Stimulated activated CD4-positive, alpha-beta T cell treated with anti-CD3 and anti-CD28 coated beads, Interleukin-2, amount 100 ng/mL, for 24 hours (primary cell): ENCODE measurements at regions not wholly inside any gene's neighbourhood (a gene's known extent, or its start where the extent isn't known, plus 50 kb on each side); places are given as distances from the start of the nearest gene placed in this dataset.

Experiments used
- DNase-seq, 2 donors: peaks; one replicate each; pipeline ENCODE4 v3.0.0-alpha.2; 2020

DNA sequence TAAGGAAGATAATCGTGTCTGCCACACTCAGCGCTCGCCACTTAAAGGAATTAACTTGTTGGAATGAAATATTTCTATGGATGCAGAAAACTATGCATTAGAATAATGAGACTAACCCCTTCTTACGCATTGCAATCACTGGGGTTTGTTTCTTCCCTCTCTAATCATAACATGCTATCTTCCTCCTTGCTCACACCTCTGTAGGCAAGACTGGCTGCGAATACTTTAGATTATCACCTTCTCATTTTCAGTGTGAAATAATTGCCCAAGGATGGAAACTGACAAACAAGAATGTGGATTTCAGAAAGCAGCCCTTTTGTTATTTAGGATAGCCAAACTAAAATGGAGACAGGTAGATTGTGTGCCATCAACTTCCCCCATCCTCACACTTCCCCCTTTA is 349.4 kb downstream of the MID1IP1 start:
- DNase-seq: no peak

DNA sequence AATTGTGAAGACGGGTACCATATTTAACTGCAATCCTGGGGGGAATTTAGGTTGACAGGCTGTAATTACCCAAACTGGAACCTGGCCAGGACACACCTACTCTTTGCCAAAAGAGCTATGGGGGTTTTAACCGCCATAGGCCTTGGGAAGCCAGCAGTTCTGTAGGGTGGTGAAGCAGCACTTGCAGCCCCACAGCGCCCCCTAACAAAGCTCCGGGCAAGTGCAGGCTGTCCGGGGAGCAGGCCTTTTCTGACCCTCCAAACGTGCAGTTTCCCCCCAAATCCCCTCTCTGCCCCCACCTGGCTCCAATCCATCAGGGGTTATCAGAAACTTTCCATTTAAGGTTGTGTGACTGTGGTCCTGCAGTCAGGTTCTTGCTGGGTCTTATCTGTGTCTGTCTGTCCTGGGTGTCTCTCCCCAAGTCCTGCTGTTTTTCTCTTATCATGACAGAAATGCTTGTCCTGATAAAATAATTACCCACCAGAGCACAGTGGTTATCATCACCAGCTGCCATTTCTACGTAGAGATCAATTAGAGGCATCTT is 350.9 kb downstream of the MID1IP1 start:
- peak; percentile 44 for DNase-seq

DNA sequence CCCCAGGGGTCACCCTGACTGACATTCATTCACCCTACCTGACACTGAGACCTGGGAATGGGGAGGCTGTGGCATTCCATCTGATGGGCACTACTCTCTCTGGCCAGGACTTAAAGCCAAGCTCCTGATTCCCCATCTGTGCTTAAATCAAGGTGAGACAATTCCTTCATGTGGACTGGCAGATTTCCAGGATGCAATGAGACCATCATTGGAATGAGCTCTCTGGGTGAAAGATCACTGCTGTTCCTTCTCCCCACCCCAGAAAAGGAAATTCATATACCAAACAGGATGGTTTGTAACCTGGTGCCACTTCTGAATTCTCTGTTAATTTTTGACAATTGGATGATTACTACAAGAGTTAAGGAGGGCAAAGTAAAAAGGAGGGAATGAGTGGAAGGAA is 354.8 kb downstream of the MID1IP1 start:
- no peak for DNase-seq

DNA sequence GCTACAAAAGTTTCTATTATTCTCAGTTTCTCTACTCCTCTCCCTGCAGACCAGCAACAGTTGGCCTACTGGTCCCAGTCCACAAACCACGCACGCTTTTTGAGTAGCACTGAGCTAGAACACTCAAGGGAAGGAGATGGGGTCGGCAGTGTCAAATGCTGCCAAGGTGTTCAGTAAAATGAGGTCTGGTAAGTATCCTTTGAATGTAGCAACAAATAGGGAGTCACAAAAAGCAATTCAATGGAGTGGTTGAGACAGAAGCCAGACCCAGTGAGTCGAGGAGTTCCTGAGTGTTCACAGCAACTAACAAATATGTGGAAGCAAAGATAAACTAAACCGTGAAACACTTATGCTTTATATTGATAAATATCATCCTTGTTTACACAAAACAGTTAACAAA is 355.7 kb downstream of the MID1IP1 start:
- DNase-seq: no peak

DNA sequence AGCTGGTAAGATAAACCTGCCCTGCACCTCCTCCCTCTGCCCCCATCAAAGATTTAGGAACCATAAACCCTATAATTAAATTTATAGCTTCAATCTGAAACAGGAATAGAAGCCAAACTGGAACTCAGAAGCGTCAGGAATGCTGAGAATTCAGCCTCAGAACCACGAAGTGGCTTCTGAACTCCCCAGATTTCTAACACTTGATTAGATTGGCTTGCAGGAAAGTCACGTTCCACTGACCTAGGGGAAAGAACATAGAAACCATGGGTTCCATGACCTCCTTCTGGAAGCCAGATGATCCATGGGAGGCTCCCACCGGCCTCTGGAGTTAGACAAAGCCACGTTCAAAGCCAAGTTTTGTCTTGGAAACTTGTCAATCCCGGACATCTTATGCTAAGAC is 356.5 kb downstream of the MID1IP1 start:
- DNase-seq: no peak

DNA sequence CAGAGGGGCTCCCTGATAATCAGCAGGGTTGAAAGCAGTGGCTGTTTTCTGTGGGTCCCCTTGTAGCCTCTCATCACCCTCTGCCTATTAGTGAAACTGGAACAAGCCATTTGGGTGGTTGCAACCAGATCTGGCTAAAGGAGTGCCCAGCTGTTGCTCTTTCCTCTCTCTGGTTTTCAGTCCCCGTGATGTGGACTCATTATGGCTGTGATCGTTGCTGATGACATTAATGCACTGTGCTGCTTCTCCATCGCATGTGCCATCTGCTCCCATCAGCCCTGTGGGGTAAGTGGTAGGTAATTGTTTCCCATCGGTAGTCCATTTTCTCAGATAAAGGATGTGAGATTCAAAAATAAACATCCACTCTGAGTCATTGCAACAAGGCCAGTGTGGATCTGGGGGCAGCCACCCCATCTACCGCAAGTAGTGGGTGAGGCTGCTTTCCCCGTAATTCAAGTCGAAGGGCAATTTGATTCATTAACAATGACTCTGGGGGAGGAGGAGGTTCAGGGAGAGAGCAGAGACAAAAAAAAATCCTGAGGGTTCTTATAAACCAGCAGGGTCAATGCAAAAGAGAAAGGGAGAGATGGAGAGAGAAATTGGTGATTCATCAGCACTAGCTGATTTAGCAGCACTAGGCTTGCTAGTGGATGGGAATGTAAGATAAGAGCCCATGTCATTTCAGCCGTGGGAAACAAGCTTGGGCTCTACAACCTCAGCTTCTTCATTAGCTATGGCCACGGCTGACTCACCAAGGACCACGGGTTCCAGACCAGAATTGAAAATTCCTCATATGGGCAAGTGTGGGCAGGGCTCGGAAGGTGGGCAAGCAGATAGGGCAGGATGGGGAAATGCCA is 357.8 kb downstream of the MID1IP1 start:
- DNase-seq: no peak

DNA sequence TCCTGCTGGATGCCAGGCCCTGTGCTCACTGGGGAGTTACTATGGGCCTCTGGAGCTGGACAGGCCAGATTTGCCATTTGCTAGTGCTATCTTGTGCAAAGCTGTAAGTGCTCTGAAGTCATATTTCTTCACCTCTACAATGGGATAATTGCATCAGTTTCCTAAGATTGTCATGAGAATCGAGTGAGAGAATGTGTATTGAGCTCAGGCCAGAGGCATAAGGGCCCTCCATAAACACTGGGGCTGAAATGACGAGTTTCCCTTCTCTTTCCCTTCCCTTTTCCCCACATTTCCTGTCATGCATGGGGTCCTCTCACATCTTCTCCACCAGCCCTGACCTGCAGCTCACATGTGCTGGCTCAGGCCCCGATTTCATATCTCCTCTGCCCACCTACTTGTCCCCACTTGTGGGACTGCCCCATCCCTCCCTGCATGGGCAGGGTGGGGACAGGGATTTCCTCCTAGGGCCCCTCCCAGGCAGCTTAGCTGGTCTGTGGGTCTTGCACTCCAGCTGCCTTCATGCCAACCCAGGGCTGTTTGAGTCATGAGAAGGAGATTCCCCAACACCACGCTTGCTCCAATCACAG is 358.8 kb downstream of the MID1IP1 start:
- DNase-seq: no peak

DNA sequence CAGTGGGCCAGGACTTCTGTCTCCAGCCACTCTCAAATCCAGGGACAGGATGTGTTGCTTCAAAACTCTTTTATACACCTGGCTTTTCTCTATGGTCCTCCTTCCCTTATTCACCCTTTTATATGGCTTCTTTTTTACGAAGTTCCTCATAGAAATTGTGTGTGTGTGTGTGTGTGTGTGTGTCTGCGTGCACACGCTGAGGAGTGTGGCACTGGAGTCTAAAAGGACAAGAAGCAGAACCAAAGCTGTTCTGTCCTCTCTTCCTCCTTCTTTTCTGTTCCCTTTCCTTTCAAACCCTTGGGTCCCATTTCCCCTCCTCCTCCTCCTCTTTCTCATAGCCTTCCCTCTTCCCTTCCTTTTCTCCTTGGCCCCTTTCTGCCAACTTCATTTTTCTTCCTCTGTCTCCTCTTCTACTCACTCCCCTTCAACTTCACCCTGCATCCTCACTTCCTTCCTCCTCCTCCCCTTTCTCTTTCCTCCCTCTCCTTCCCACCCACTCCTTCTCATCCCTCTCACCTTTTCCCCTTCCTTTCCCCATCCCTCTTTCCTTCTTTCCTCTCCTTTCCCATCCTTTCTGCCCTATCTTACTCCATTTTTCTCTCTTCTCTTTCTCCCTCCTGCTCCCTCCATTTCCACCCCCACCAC is 360.5 kb downstream of the MID1IP1 start:
- DNase-seq: no peak

DNA sequence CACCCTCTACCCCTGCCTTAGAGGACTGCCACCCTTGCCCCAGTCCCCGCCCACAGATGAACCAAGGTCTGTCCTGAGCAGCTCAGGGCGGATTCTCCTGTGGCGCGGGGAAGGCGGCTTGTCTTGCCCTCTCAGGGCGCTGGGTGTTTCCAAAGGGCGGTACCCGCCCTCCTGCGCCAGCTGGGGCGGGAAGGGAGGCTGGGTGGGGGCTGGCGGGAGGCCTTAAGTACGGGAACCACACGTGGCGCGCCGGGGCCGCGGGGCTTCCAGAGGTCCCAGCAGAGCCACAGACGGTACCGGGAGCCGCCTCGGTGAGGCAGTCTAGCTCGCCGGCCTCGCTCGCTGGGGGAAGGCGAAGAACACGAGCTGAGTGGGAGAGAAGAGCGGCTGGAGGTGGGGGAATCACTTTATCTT is 361.1 kb downstream of the MID1IP1 start:
- DNase-seq: peak; percentile 55 to 62

DNA sequence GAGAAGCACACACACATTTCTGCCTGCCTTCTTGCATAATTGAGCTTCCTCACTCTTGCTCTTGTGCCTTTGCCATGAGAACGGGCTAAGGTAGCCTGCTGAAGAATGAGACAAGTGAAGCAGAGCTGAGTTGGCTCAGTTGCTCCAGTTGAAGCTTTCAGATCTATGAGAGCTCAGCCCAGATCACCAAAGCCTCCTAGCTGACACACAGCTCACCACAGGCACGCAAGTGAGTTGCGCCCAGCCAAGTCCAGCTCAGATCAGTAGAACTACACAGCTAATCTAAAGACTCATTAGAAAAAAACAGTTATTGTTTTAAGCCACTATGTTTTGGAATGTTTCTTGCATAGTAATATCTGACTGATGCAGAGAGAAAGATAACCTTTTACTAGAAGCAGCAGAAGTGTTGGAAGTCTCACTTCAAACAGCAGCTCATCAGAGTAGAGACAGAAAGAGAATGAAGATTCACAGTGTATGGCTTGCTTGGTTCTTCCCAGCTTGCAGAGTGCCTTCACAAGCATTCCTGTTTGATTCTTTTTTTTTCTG is 362.4 kb downstream of the MID1IP1 start:
- peak; percentile 24 to 31 for DNase-seq

DNA sequence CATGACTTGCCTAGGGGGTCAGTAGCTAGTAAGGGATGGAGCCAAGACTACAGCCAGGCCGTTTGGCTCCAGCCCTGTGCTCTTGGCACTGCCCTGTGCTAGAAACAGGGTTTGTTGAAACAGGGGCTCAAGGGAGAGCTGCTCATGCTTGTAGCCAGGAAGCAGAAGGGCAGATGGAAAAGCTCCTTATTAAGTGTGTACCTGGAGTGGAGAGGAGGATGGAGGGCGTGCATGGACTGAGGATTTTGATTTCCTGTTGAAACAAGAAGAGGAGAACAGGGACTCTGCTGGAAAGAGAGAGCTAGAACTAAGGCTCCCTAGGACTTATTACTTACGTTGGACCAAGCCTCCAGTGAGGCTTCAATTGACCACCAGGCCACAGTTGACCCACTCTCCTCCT is 363.0 kb downstream of the MID1IP1 start:
- no peak for DNase-seq

DNA sequence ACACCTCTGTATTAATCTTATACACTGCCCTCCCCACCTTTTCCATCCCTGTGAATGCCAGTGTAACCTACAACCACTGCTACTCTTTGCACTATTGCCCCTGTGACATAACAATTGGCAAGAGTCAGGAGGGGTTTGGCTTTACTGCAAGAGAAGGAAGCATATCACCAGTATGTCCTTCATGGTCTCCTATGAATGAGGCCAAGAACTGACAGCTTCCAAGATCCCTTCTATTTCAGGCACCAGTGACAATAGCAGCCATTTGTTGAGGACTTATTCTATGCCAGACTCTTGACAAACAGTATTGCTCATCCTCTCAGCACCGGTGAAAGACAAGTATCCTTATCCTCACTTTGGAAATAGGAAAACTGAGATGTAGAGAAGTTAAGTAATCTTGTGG is 363.9 kb downstream of the MID1IP1 start:
- DNase-seq: no peak

DNA sequence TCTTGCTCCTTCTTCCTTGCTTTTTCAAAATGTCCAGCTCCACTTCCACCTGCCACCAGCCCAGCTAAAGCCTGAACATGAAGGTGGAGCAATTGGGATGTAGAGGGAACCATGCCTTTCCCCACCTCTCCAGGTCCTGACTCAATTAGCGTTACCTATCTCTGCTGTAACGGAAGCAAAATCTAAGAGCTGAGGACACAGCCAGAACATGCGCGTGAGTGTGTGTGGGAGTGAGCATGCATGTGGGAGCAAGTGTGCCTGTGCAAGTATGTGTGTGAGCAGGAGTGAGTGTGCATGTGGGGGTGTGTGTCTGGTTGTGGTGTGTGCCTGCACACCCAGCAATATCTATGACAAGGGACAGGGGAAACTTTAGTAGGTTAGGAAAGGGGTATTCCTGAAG is 364.5 kb downstream of the MID1IP1 start:
- DNase-seq: no peak

DNA sequence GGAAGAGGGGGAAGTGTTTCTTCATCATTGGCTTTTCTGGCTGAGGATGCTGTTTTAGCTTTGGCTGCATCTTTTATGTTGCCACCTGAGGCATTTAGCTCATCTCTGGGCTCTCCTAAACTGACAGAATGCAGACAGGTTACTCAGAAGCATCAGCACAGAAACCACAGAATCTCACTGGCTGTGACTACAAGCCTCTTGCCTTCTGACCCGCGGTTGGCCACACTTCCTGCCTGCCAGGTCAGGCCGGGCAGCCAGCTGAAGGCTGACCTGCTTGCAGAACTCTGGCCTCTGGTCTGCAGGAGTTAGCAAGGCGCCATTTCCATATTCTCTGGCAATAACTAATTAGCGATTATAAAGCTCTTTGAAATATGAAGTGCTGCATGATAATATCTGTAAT is 366.5 kb downstream of the MID1IP1 start:
- no peak for DNase-seq

DNA sequence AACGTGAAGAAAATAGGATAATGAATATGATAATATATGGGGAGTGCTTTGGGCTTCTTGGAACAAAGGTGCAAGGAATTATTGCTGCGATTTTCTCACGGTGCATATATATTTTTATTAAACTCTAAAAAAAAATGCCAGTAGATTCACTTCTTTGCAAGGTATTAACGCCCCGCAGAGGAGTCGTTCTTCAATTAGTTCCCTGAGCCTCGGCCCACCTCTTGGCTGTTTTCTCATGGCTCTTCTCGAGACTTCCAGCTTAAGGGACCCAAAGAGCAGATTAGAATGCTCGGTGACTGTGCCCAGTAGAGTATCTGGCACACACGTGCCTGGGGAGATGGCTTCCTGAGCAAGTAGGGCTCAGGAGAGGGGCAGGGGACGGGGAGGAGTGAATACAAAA is 367.4 kb downstream of the MID1IP1 start:
- no peak for DNase-seq

DNA sequence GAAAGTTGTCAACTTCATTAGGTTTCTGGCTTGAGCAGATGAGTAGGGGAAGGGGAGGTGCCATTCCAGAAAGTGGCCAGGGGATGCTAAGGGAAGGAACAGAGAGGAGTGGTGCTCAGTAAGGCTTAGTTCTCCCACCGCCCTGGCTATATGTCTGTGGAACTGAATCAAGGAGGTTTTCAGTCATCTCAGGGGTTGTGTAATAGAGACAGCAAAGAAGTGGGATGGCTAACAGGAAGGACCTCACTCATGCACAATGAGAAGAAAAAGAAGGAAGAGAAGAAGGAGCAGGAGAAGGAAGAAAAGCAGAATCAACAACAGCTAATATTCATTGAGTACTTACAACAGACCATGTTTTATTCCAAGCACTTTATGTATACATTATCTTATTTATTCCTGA is 368.7 kb downstream of the MID1IP1 start:
- DNase-seq: no peak

DNA sequence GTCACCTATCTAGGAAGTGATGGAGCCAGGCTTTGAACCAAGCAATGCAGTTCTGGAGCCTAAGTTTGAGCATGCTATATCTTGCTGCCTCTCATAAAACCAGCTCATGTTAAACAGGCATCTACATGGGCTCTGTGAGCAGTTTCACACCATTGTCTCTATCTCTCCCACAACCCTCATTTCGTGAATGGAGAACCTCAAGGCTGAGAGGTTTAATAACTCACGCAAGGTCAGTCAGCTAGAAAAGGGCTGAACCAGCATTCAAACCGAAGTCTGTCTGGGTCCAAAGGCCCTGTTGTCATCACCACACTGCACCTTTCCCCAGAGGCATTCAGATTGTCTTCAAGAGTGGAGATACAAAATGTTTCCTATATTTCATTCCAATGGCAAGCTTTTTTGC is 369.2 kb downstream of the MID1IP1 start:
- no peak for DNase-seq

DNA sequence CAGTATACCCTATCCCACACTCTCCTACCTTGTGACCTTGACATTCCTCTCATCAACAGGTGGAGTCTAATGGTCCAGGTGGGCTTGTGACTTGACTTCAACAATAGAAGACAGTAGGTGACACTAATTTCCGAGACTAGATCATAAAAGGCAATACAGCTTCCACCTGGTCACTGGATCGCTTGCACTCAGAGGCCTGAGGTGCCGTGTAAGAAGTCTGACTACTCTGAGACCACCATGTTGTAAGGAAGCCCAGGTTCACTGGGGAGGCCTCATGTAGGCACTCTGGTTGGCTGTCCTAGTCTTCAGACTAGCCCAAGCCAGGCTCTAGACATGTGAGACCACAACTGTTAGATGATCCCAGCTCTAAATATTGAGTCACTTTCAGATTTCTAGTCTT is 370.4 kb downstream of the MID1IP1 start:
- no peak for DNase-seq

DNA sequence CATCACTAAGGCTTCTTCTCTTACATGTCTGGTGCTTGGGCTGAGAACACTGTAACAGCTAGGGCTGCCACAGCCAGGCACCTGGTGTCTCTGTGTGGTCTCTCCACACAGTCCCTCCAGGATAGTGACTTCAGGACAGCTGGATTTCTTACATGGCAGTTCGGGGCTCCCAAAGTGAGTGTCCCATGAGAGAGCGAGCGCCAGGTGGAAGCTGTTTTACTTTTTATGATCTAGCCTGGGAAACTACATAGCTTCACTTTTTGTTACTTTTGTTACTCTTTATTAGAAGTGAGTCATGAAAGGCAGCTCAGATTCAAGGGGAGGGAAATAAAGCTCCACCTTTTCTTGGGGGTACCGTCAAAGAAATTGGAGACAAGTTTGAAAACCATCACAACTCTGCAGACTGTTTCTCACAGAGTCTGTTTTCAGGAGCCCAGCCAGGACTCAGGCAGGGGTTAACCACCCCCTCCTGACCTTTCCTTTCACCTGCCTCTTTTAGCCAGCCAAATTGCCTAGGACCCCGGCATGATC is 373.0 kb downstream of the MID1IP1 start:
- no peak for DNase-seq

DNA sequence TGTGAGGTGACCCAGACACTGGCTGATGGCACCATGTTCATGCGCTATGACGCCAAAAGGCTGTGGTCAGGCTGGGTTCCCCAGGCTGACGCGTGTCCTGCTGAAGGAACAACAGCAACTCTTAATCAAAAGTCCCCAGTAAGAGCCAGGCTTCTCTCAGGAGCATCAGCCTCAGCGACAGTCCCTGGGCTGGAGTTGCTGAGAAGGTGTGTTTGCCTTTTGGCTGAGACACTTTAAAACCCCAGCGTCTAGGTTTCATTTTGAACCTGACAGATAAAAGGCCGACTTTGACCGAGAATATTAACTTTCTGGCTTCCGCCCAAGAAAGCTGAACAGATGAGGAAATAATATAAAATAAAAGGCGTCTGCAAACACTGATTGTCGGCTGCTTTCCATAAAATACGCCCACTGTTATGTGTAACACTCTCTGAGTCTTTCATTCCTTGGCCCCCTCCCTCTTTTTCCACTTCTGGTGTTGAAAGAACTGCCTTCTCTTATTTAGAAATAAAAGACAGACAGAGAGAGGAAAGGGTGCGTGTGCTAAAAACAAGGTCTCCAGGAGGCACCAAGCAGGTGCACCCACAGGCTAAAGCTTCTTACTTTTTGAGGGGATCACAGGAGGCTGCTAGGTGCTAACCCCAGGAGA is 373.6 kb downstream of the MID1IP1 start:
- peak; percentile 32 to 43 for DNase-seq

DNA sequence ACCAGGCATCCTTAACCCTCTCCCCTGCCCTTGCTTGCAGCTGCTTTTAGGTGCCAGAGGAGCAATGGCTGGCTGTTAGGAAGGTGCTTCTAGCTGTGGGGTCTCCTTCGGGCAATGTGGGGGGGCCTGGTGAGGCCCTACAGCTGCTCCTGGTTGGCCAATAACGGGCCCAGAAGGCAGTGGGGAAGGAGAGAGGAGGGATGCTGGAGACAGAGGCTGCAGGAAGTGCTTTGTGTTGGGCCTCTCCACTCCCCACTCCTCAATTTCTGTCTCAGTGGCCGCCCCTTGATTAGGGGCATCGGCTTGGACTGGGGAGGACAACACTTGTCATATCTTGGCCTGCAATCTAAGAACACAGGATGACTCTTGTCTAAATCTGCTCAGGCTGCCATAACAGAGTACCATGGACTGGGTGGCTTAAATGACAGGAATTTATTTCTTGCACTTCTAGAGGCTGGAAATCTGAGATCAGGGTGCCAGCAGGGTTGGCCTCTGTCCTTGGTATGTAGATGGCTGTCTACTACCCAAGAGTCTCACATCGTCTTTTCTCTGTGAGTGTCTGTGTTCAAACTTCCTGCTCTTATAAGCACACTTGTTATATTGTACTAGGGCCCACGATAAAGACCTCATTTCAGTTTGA is 374.3 kb downstream of the MID1IP1 start:
- no peak for DNase-seq

DNA sequence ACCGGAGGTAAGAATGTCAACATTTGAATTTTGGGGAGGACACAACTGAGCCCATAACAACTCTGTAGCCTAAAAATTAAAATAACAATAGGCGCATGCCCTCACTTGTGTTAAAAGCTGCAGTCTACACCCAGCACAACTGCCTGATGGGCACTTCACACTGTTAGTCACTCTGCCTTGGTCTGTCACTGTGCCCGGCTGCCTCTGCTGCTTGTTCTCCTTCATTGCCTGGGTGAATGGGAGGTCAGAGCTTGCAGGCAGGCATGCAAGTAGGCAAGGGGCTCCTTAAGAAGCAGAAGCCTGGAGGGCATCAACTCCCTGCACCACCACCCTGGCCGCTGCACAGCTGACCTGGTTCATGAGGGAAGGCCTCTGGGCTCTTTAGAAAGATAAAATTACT is 374.8 kb downstream of the MID1IP1 start:
- no peak for DNase-seq
